OCI-LY3 (cell line): ENCODE measurements at regions not wholly inside any gene's neighbourhood (a gene's known extent, or its start where the extent isn't known, plus 50 kb on each side); places are given as distances from the start of the nearest gene placed in this dataset.

ENCODE experiments used
- H2AFZ ChIP-seq: fragments of 200-600, 300-600 bp; shearing (Covaris generic); 2 replicates; pipeline ENCODE4 v1.6.0; 2014; ENCODE audit warnings: antibody characterized with exemption, low read depth, low read length
- H3K27ac ChIP-seq: fragments of 200-600, 300-600 bp; sonication (generic); 2 replicates; pipeline ENCODE4 v1.5.1; 2014; ENCODE audit warnings: mild to moderate bottlenecking, low read length, moderate library complexity, mixed read lengths
- H3K27me3 ChIP-seq: fragments of 200-600, 300-600 bp; sonication (generic); 2 replicates; pipeline ENCODE4 v1.6.1; 2014; ENCODE audit warnings: low read depth, low read length, mixed read lengths
- H3K36me3 ChIP-seq: fragments of 200-600, 300-600 bp; sonication (generic); replicated peaks from 2 replicates; pipeline ENCODE3; 2014; ENCODE audit warnings: low read depth, low read length, mixed read lengths
- H3K4me1 ChIP-seq: fragments of 300-600, 200-600 bp; sonication (generic); 2 replicates; pipeline ENCODE4 v1.6.1; 2014; ENCODE audit warnings: low read length, mixed read lengths
- H3K4me2 ChIP-seq: fragments of 200-600, 300-600 bp; sonication (generic); 2 replicates; pipeline ENCODE4 v1.6.1; 2014; ENCODE audit warnings: low read length, mixed read lengths
- H3K4me3 ChIP-seq: fragments of 300-600, 200-600 bp; sonication (generic); 2 replicates; pipeline ENCODE4 v1.5.1; 2014; ENCODE audit warnings: antibody characterized with exemption, mild to moderate bottlenecking, low read length, moderate library complexity
- H3K79me2 ChIP-seq: fragments of 300-600, 200-600 bp; shearing (Covaris generic); 2 replicates; pipeline ENCODE4 v1.6.1; 2014; ENCODE audit warnings: mild to moderate bottlenecking, low read length, mixed read lengths
- H3K9ac ChIP-seq: fragments of 300-600, 200-600 bp; shearing (Covaris generic); 2 replicates; pipeline ENCODE4 v1.6.0; 2014; ENCODE audit warnings: mild to moderate bottlenecking, low read length, moderate library complexity
- H3K9me3 ChIP-seq: fragments of 200-600, 300-600 bp; shearing (Covaris generic); 2 replicates; pipeline ENCODE4 v1.6.1; 2014; ENCODE audit warnings: low read length, mixed read lengths; ENCODE audit not compliant: insufficient read depth
- H4K20me1 ChIP-seq: fragments of 200-600, 300-600 bp; sonication (generic); 2 replicates; pipeline ENCODE4 v1.6.1; 2016; ENCODE audit warnings: low read length, mixed read lengths; ENCODE audit not compliant: insufficient read depth
- CTCF ChIP-seq: fragments of 200-600, 300-600 bp; sonication (generic); IDR thresholded peaks from 2 replicates; pipeline ENCODE4 v1.5.1; 2014; ENCODE audit warnings: antibody characterized with exemption, low read length, low read depth
- EZH2phosphoT487 ChIP-seq: fragments of 200-600 bp; shearing (Covaris generic); IDR thresholded peaks from 2 replicates; pipeline ENCODE4 v1.6.1; 2018; ENCODE audit warnings: antibody characterized with exemption, mixed run types, low read depth

GRCh38 chr5:89723907-89724306 is 685.6 kb downstream of the CETN3 start:
- Histone ChIP-seq H3K9me3 (no peaks in the 10 kb centered on the region), H3K79me2 (no peaks in the 10 kb centered on the region), H3K4me1 (no peaks in the 10 kb centered on the region), H3K4me2 (no peak overlapping the region), H3K27ac (no peak overlapping the region), H2AFZ (no peak overlapping the region), H3K4me3 (no peak overlapping the region), H3K9ac (no peak overlapping the region), H3K36me3 (no peaks in the 10 kb centered on the region), H3K27me3 (no peaks in the 10 kb centered on the region), H4K20me1 (no peaks in the 10 kb centered on the region)
- TF ChIP-seq EZH2phosphoT487, result no peak
- TF ChIP-seq CTCF, result no peak

GRCh38 chr5:89722538-89722937 is 687.0 kb downstream of the CETN3 start:
- no peak overlapping the region for H3K4me3 ChIP-seq
- no peaks in the 10 kb centered on the region for H3K9me3 ChIP-seq
- H2AFZ ChIP-seq, result no peak overlapping the region
- no peaks in the 10 kb centered on the region for H3K79me2 ChIP-seq
- no peak overlapping the region for H3K27ac ChIP-seq
- no peaks in the 10 kb centered on the region for H3K27me3 ChIP-seq
- H3K4me2 ChIP-seq, result no peak overlapping the region
- H3K36me3 ChIP-seq, result no peaks in the 10 kb centered on the region
- no peak for TF ChIP-seq CTCF
- no peak for TF ChIP-seq EZH2phosphoT487
- no peaks in the 10 kb centered on the region for H3K4me1 ChIP-seq
- no peak overlapping the region for H3K9ac ChIP-seq
- no peaks in the 10 kb centered on the region for H4K20me1 ChIP-seq

GRCh38 chr5:89721931-89722330 is 687.6 kb downstream of the CETN3 start:
- no peaks in the 10 kb centered on the region for H3K36me3 ChIP-seq
- no peak overlapping the region for H3K27ac ChIP-seq
- no peaks in the 10 kb centered on the region for H4K20me1 ChIP-seq
- no peaks in the 10 kb centered on the region for H3K27me3 ChIP-seq
- H3K4me2 ChIP-seq, result no peak overlapping the region
- no peak overlapping the region for H3K4me3 ChIP-seq
- no peaks in the 10 kb centered on the region for H3K79me2 ChIP-seq
- no peaks in the 10 kb centered on the region for H3K4me1 ChIP-seq
- H2AFZ ChIP-seq, result no peak overlapping the region
- TF ChIP-seq CTCF, result no peak
- TF ChIP-seq EZH2phosphoT487, result no peak
- no peak overlapping the region for H3K9ac ChIP-seq
- H3K9me3 ChIP-seq, result no peaks in the 10 kb centered on the region

- Histone ChIP-seq H3K4me2 (no peak overlapping the region), H3K36me3 (no peaks in the 10 kb centered on the region), H4K20me1 (no peaks in the 10 kb centered on the region), H3K27me3 (no peaks in the 10 kb centered on the region), H3K4me3 (no peak overlapping the region), H2AFZ (no peak overlapping the region), H3K9me3 (no peaks in the 10 kb centered on the region), H3K4me1 (no peaks in the 10 kb centered on the region), H3K27ac (no peak overlapping the region), H3K79me2 (no peaks in the 10 kb centered on the region), H3K9ac (no peak overlapping the region)
- TF ChIP-seq CTCF (no peak), EZH2phosphoT487 (no peak)
Observed at GRCh38 chr5:89721353-89721752, 688.2 kb downstream of the CETN3 start.
